Ascending aorta (tissue), 2 donors: ENCODE measurements at regions not wholly inside any gene's neighbourhood (a gene's known extent, or its start where the extent isn't known, plus 50 kb on each side); places are given as distances from the start of the nearest gene placed in this dataset.

ENCODE experiments used
- DNase-seq, 2 donors: peaks; one replicate each; pipeline ENCODE4 v3.0.0-alpha.2; 2019; ENCODE audit warnings: low spot score in 2 of 2
- H3K27ac ChIP-seq, 2 donors: fragments of 200-600 bp; sonication (generic); one replicate each; pipeline ENCODE4 v1.5.1; 2016 to 2017; ENCODE audit warnings: mild to moderate bottlenecking in 1 of 2
- H3K27me3 ChIP-seq: fragments of 200-600 bp; sonication (generic); one replicate; pipeline ENCODE4 v1.5.1; 2017
- H3K36me3 ChIP-seq, 2 donors: fragments of 200-600 bp; sonication (generic); one replicate each; pipeline ENCODE4 v1.5.1; 2016
- H3K4me1 ChIP-seq, 2 donors: fragments of 200-600 bp; sonication (generic); one replicate each; pipeline ENCODE4 v1.5.1; 2016 to 2017; ENCODE audit warnings: mild to moderate bottlenecking in 1 of 2
- H3K4me3 ChIP-seq, 2 donors: fragments of 200-600 bp; sonication (generic); one replicate each; pipeline ENCODE4 v1.5.1; 2016 to 2017; ENCODE audit warnings: mild to moderate bottlenecking in 1 of 2
- H3K9me3 ChIP-seq, 2 donors: fragments of 200-600 bp; sonication (generic); one replicate each; pipeline ENCODE4 v1.5.1; 2016
- CTCF ChIP-seq, 3 experiments: fragments of 200-600 bp in 2 of 3; fragments of 450-650 bp in 1 of 3; sonication (generic) in 2 of 3; IDR thresholded peaks; one replicate each; pipeline ENCODE4 v1.5.1; 2016 to 2019; ENCODE audit warnings: antibody characterized with exemption in 3 of 3, mild to moderate bottlenecking in 1 of 3, moderate library complexity in 1 of 3
- intact Hi-C: fragments of 100-400 bp; cut with DNase I; formaldehyde crosslinking; loops from one replicate; pipeline ENCODE4 v1.15.1; 2023

- no peak for DNase-seq
- Histone ChIP-seq H3K27ac (peak overlapping the region; percentile 62 to 72), H3K27me3 (no peaks in the 10 kb centered on the region), H3K4me3 (no peak overlapping the region), H3K36me3 (no peaks in the 10 kb centered on the region), H3K9me3 (no peaks in the 10 kb centered on the region), H3K4me1 (peaks cover 0 to 18% of the 10 kb centered on the region in 2 donors)
- no peak for TF ChIP-seq CTCF (IDR thresholded peaks at IDR 0.05)
- intact Hi-C loops = loop anchor here (2.0 to 5.0 kb wide), 2 partner anchors 95 to 1350 kb away; partner anchors contain the start of gene HOXA2
Observed at GRCh38 chr7:25752154-25752553, 399.8 kb upstream of the NFE2L3 start.

- no peaks in the 10 kb centered on the region for H3K36me3 ChIP-seq
- H3K9me3 ChIP-seq = no peaks in the 10 kb centered on the region
- H3K27ac ChIP-seq = peak overlapping the region; percentile 31 to 72
- no peak for TF ChIP-seq CTCF (IDR thresholded peaks at IDR 0.05)
- no peaks in the 10 kb centered on the region for H3K27me3 ChIP-seq
- H3K4me3 ChIP-seq = no peak overlapping the region
- H3K4me1 ChIP-seq = peaks cover 0 to 18% of the 10 kb centered on the region in 2 donors
- peak in 1 of 2 donors; percentile 67 for DNase-seq
- intact Hi-C loops = loop anchor here (2.0 to 5.0 kb wide), 2 partner anchors 94 to 1349 kb away; partner anchors contain the start of gene HOXA2
Observed at GRCh38 chr7:25752967-25753791, 398.8 kb upstream of the NFE2L3 start.

GRCh38 chr7:25753837-25754236 lies 398.2 kb upstream of the NFE2L3 start:
- Histone ChIP-seq H3K27me3 (no peaks in the 10 kb centered on the region), H3K36me3 (no peaks in the 10 kb centered on the region), H3K9me3 (no peaks in the 10 kb centered on the region), H3K4me3 (no peak overlapping the region), H3K27ac (peak overlapping the region; percentile 31 to 72), H3K4me1 (peaks cover 0 to 18% of the 10 kb centered on the region in 2 donors)
- intact Hi-C loops = loop anchor here (2.0 to 5.0 kb wide), 2 partner anchors 93 to 1348 kb away; partner anchors contain the start of gene HOXA2
- no peak for TF ChIP-seq CTCF (IDR thresholded peaks at IDR 0.05)
- no peak for DNase-seq

- no peak for DNase-seq
- Histone ChIP-seq H3K4me3 (no peak overlapping the region), H3K27ac (peak overlapping the region; percentile 31 to 72), H3K9me3 (no peaks in the 10 kb centered on the region), H3K27me3 (no peaks in the 10 kb centered on the region), H3K4me1 (peaks cover 0 to 18% of the 10 kb centered on the region in 2 donors), H3K36me3 (no peaks in the 10 kb centered on the region)
- intact Hi-C loops = loop anchor here (5.0 kb wide), 1 partner anchor 1348 kb away; the partner anchor contains the start of gene HOXA2
- TF ChIP-seq CTCF (IDR thresholded peaks at IDR 0.05) = no peak
Observed at GRCh38 chr7:25754333-25754732, 397.7 kb upstream of the NFE2L3 start.

- no peaks in the 10 kb centered on the region for H3K9me3 ChIP-seq
- H3K4me3 ChIP-seq = no peak overlapping the region
- TF ChIP-seq CTCF (IDR thresholded peaks at IDR 0.05) = no peak
- peak overlapping the region in 1 of 2 donors; percentile 72 for H3K27ac ChIP-seq
- H3K27me3 ChIP-seq = no peaks in the 10 kb centered on the region
- no peaks in the 10 kb centered on the region for H3K36me3 ChIP-seq
- DNase-seq = no peak
- peaks cover 0 to 18% of the 10 kb centered on the region in 2 donors for H3K4me1 ChIP-seq
- intact Hi-C loops = loop anchor here (5.0 kb wide), 1 partner anchor 1348 kb away; the partner anchor contains the start of gene HOXA2
Observed at GRCh38 chr7:25754751-25755150, 397.2 kb upstream of the NFE2L3 start.
